AML-193 (cell line): ENCODE measurements at regions not wholly inside any gene's neighbourhood (a gene's known extent, or its start where the extent isn't known, plus 50 kb on each side); places are given as distances from the start of the nearest gene placed in this dataset.
A peak's percentile ranks its signal among the peaks of the same experiment; 100 is the strongest.
"Not testable (repeated sequence)": the region's sequence is repeated elsewhere in the genome, so short reads cannot be mapped to it uniquely, and the experiment has no call there.

ENCODE experiments used
- DNase-seq, 2 experiments: peaks; one replicate each; lab custom pipeline; 2025; lab: John Stamatoyannopoulos, UW

- no peak for DNase-seq
Observed at GRCh38 chr3:194867270-194867983, 181.7 kb downstream of the FAM43A start.

- no peak for DNase-seq
Observed at GRCh38 chr3:194868831-194869230, 183.1 kb downstream of the FAM43A start.

DNA sequence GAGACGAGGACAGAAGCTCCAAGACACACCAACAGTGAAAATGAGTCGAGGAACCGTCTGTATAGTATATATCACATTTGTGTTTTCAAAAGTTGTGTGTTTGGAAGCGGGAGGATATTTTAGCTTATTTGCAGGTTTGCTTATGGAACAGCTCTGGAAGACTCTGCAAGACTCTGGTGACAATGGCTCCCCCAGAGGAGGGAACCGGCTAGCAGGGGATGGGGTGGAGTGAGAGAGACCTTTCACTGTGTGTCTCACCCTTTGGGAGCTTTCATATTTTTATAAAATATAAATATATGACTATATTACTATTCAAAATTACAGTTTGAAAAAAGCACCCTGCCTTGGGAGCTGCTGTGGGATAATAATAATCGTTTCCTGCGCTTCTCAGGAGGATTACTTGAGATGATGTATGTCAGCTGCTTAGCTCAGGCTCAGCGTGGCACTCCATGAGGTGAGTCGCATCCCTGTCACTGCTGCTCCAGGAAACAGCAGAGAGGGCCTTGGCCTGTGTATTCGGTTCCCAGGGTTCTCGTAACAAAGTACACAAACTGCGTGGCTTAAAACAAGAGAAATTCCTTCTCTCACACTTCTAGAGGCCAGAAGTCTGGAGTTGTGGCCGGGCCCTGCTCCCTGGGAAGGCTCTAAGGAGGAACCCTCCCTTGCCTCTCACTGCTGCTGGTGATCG is 183.9 kb downstream of the FAM43A start:
- DNase-seq = no peak

DNA sequence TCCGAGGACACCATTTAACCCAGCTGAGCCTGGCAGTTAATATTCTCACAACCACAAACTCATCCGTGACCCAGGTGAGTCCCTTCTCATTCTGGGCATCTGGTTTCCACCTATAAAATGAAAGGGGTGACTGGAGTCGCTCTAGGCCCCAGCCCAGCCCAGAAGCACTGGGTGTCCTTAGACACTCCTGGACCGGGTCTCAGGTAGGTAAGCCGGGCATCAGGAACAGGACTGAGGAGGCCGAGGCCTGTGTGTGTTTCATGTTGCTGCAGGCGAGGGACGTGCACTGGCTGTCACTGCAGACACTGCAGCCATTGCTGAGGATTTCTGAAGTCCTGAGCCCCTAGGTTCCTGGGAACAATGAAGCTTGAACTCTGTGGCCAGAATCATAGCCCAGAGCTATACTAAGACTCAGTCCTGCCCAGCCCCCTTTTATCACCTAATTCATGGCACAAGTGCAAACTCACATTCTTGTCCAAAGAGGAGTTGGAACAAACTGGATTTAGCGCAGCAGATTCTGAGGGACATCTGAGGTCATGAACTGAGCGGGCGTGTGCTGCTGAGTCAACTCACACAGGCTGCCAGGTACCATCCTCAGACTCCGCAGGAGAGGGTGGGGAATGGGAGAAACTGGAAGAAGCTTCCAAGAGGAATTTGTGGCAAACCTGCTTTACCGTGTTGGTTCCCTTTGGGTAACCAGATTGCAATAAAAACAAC is 184.9 kb downstream of the FAM43A start:
- no peak for DNase-seq

DNA sequence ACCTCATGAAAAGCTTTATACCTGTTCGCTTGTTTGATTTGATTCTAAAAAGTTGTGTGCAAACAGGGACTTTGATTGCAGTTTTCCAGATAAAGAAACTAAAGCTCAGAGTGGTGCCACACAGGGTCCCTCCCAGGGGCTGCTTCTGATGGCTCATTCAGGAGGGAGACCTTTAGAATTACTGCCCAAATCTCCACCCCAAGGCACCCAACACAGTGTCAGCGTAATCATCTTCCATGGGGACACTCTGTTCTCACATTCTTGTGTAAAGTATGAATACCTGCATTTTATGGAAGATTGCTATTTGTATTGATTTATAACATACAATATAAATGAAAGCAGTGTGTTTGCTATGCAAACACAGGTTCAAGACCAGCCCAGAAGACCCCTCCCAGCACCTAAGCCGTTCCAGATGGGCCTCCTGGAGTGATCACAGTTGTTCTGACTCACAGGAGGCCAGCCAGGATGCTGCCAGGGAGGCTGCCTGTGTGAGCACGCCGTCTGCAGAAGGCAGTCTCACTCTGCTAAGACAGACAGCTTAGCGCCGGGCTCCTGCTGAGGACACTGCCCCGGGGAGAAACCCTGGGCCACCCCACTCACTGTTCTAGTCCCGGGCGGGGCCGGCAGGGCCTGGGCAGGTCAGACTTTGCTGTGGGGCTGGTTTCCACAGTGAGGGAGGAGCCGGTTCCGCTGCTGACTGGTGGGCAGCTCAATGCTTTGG is 185.6 kb downstream of the FAM43A start:
- DNase-seq = no peak

DNA sequence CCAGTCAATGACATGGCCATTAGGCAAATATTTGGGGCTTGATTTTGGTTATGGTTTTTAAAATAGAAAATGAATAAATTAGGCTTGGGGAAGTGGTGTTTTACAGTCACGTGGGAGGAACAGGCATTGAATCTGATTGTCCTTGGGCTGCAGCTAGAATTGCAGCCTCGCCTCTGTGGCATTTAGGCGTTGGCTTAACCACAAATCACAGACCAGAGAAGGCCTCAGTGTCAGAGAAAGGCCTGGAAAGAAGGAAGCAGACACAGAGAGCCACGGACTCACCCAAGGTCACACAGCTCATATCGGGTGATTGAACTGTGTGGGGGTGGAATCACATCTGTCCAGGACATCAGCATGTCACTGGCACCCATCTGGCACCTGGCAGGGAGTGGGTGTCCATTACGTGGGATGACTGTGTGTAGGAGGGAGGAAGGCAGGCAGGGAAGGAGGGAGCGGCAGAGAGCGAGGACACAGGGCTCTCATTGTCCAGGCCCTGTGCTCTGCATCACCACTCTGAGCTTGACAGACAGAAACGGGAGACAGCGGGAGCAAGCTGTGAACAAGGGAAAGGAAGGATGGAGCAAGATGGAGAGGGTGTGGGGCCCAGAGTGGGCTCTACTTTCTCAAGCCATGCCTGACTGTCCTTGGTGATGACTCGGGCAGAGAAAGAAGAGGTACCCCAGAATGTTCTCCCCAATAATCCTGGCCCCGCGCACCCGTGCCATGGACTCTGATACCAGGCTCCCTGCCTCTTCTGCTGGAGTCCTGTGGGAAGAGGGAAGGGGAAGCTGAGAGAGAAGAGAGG is 186.4 kb downstream of the FAM43A start:
- DNase-seq = no peak

- no peak for DNase-seq
Observed at GRCh38 chr3:194872669-194872977, 186.9 kb downstream of the FAM43A start.

DNA sequence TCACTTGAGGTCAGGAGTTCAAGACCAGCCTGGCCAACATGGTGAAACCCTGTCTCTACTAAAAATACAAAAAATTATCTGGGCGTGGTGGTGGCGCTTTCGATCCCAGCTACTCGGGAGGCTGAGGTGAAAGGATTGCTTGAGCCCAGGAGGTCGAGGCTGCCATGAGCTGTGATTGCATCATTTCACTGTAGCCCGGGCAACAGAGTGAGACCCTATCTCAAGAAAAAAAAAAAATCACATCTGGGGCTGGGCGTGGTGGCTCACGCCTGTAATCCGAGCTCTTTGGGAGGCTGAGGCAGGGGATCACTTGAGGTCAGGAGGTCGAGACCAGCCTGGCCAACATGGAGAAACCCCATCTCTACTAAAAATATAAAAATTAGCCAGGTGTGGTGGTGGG is 187.8 kb downstream of the FAM43A start:
- DNase-seq = not testable (repeated sequence)

DNA sequence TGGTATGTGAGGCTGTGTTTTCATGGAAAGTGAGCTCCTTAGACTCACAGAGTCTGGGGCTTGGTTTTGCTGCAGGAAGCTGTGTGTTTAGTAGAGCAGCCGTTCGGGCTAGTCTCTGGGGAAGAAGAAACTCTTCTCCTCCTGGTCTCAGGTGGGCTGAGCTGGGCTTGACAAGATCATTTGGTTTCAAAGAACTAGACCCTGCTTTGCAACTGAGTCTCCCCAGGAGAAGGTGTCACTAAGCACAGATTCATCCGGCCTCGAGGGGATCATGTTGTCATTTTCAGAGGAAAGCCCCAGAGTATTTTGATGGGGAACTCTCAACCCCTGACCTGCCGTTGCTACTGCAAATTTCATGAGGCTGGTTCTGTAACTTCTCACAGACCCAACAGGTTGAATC is 188.5 kb downstream of the FAM43A start:
- DNase-seq = no peak

- no peak for DNase-seq
Observed at GRCh38 chr3:194874783-194875182, 189.1 kb downstream of the FAM43A start.

DNA sequence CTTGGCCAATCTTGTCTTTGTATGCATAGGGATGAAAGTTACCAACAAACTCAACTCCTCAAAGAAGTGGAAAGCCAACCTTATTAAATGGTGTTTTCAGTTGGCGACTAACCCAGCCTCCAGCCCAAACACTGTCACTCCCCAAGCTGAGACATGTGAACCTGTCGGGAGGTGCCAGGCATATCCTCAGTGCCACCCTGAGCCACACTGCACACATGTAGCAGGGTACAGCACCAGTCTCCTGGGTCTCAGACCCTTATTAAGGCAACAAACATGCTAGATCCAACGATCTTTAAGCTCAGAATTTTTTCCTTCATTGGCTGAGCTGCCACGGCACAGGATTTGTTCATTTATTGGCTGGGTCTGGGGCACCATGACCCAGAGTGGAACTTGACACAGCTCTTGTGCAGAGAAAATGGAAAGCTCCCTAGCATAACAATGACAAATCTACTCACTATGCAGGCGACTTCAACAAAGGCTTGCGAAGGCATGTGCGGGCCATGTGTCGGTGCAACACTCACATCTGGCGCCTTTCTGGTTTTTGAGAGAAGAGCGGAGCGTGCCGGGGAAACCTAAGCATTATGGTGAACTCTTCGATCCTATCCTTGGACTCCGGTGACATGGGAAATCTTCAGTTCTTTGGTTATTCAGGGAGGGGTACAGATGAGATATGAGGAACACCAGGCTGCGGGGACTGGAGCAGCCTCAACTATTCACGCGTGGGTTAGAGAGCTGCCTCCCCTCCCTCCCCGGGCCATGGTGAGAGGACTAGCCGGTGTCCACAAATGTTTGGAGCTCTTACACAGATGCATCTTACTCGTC is 190.1 kb downstream of the FAM43A start:
- no peak for DNase-seq

GRCh38 chr3:194876403-194877095 is 190.9 kb downstream of the FAM43A start:
- no peak for DNase-seq

- DNase-seq = no peak
Observed at GRCh38 chr3:194877291-194878119, 191.8 kb downstream of the FAM43A start.

DNA sequence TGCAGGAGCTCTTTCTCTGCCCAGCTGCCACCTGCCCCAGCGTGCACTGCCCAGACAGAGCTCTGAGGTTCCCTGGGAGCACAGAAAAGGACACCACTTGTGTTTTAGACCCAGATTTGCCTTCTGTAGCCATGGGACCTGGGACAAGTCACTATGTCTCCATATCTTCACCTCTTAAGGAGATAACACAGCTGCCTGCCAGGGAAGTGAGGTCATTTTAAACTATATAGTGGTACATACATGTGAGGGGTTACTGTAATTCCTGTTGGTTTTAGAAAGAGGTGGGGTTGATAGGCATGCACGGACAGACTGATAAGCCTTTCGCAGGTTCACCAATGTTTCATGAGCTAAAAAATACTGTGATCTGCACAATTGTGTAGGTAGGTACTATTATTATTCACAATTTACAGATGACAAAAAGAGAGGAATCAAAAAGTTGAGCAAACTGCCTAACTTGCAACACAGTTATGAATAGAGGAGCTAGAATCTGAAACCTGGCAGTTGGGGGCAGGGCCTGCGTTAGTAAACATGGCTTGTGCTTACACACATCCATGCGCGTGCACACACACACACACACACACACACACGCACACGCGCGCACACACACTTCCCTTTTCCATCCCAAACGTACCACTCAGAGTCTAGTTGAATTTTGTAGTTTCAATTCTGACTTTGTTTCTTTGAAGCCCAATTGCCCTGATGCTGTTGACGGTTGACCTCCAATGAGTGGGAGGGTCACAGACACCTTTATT is 193.6 kb downstream of the FAM43A start:
- peak; percentile 76 to 81 for DNase-seq

DNA sequence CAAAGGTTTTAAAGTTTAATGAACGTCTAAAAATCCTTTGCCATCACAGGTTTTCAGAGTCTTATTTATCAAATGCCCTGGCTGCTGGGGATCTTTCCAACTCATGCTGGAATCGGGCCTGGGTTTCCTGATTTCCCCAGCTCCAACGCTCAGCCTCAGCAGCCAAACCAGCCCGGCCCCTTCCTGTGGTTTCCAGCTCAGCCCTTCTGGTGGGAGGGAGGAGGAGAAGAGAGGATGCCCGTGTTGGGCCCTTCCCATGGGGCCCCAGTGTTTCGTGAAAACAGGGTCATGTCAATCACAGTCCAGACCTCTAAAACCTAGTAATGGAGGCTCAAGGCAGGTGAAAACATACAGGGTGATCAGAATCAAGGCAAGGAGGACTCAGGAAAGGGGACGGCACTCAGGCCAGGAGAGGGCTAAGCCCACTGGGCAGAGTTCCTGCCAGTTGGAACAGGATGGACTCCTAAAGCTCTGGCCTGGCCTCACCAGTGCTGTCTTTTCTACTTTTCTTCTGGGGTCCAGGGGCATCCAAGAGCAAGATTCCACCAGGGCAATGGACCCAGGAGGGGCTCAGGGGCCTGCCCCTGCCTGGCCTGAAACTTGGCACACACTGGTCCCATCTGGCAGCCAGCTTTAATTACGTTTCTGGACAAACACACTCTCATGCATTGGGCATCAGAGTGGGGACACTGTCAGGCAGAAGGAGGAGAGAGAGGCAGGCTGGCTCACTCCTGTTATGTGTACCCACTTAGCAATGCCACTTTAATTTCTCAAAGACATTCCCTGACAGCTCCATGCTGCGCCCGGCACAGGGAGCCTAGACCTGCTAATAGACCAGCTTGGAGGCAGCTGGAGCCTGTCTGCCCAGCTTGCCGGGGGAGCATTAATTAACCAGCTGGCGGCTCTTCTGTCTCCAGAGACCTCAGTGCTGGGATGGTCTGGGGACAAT is 194.6 kb downstream of the FAM43A start:
- DNase-seq = peak; percentile 42 to 50

DNA sequence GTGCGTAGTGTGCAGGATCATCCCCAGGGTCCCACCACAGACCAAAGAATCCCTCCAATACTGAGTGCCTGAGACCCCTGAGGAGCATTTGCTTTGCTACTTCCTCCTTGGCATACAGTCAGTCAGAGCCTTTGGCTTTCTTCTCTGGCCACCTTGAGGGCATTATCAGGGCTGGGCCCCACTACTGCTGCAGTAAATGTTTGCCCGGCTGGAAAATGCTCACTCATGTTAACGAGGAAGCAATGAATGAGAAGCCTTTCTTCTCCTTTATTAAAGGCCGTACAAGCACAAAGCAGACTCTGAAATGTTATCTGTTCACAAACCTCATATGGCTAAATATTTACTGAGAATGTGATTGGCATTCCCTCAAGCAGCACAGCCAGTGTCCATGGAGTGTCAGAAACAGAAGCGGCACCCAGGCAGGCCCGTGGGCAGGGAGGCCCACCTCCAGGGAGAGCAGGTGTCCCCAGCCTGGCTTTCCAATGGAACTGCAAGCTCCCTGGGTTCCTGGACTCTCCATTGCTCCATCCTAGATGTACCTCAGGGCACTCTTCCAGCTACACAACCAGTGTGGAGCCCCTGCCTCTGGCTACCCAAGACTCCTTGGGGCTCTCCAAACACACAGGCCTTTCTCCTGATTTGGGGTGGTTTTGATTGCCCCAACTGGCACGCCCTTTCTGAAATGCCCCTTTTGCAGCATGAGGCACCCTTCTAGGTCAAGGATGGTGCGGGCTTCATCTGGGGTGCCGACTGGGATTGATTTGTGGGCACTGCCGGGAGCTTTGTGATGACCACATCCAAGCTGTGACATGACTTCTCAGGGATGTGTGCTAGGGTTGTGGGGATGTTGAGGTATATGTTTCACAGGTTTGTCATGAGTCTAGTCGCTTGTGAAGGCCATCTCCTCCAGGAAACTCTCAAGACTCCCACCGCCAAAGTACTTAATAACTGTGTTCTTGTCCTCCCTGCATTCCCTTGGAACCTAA is 195.6 kb downstream of the FAM43A start:
- DNase-seq = peak; percentile 52 to 68
